ENCODE measurements at regions not wholly inside any gene's neighbourhood (a gene's known extent, or its start where the extent isn't known, plus 50 kb on each side); places are given as distances from the start of the nearest gene placed in this dataset.

DNA sequence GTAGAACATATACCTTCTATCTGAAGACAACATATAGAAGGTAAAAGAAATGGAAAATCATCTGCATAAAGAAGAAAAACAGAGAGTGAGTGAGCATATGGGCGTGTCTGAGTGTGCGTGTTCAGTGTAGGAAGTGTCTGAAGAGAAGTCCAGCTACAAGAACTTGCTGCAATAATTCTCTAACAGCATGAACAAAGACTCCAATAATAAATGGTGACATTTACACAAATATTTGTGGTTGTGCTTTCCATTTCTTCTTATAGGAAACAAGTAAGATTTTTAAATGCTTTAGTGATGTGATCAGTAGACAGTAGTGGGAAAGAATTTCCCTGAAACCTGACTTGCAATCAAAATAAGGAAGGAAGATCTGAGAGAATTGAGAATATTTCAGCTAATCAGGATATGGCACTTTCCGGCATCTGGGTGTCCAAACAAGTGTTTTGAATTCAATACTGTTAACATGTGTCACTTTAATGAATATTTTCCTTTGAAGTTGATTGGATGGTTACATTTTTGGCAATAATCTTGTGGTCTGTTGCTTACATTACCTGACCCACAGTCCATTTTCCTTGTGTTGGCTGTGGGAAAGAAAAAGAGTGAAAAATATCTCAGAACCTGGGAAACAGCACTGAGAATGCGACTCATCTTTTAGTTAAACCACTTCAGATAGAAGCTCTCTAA lies 154.0 kb downstream of the TGFB2 start:
- H3K9ac ChIP-seq (ENCODE audit: insufficient read depth in 1 of 2, low read depth in 2 of 2, low read length in 2 of 2): no peak overlapping the region
- no peak for TF ChIP-seq THRAP3 (IDR thresholded peaks at IDR 0.05; ENCODE audit: borderline replicate concordance)
- no peaks in the 10 kb centered on the region for H3K9me3 ChIP-seq (replicated peaks; ENCODE audit: control insufficient read depth, insufficient read depth, low read depth, low read length)
- no TSS peak for BruUV-seq (replicated peaks)
- H3K36me3 ChIP-seq (ENCODE audit: control insufficient read depth, insufficient read depth, low read length): no peaks in the 10 kb centered on the region
- no peaks in the 10 kb centered on the region for H3K79me2 ChIP-seq (ENCODE audit: control insufficient read depth, insufficient read depth, low read length)
- ChIA-PET POLR2A (interaction anchor here (1.0 kb wide), 1 partner anchor 257 kb away, joined by 3 read pairs; no protein-coding TSS in a partner anchor), CTCF (ENCODE audit: low intra/inter-chr PET ratio) (no interaction called here)
- peaks cover 0 to 4% of the 10 kb centered on the region in 2 experiments; a peak in 1 of 5 replicates for H3K27me3 ChIP-seq (ENCODE audit: control insufficient read depth in 2 of 2, insufficient read depth in 2 of 2, low read length in 2 of 2)
- H3K4me2 ChIP-seq (ENCODE audit: insufficient read depth, low read length): no peak overlapping the region
- ATAC-seq (no peak), DNase-seq (ENCODE audit: extremely low read depth in 1 of 4, low spot score in 3 of 4) (no peak), FAIRE-seq (no peak)
- WGBS (ENCODE audit: insufficient coverage, low coverage, missing lambda C conversion rate): 2% methylated on average over 4 of the region's 4 CpGs
- intact Hi-C loops (cut with micrococcal nuclease) (no loop called here), in situ Hi-C loops (cut with MboI) (no loop called here)
- no peaks in the 10 kb centered on the region for H3K9me1 ChIP-seq (ENCODE audit: control insufficient read depth, insufficient read depth, low read length)
- H2AFZ ChIP-seq (ENCODE audit: low read depth, low read length): 0 out of 2 replicates have a peak overlapping the region, but pooled peaks have one; percentile 18
- H3K4me3 ChIP-seq: no peak overlapping the region
- H3K4me1 ChIP-seq (replicated peaks in 1 of 2; ENCODE audit: control insufficient read depth in 2 of 2, insufficient read depth in 2 of 2, low read length in 2 of 2): no peaks in the 10 kb centered on the region
- H4K20me1 ChIP-seq (replicated peaks; ENCODE audit: control insufficient read depth, insufficient read depth, low read length): no peaks in the 10 kb centered on the region
- no peak overlapping the region for H3K27ac ChIP-seq (ENCODE audit: extremely low read depth, low read depth, low read length)

GRCh38 chr1:218499911-218500310 lies 154.8 kb downstream of the TGFB2 start:
- Histone ChIP-seq H4K20me1 (replicated peaks; ENCODE audit: control insufficient read depth, insufficient read depth, low read length) (no peaks in the 10 kb centered on the region), H3K79me2 (ENCODE audit: control insufficient read depth, insufficient read depth, low read length) (no peaks in the 10 kb centered on the region), H3K36me3 (ENCODE audit: control insufficient read depth, insufficient read depth, low read length) (no peaks in the 10 kb centered on the region), H3K4me3 (no peak overlapping the region), H3K9ac (ENCODE audit: insufficient read depth in 1 of 2, low read depth in 2 of 2, low read length in 2 of 2) (no peak overlapping the region), H2AFZ (ENCODE audit: low read depth, low read length) (no peak overlapping the region), H3K9me1 (ENCODE audit: control insufficient read depth, insufficient read depth, low read length) (no peaks in the 10 kb centered on the region), H3K4me2 (ENCODE audit: insufficient read depth, low read length) (no peak overlapping the region), H3K4me1 (replicated peaks in 1 of 2; ENCODE audit: control insufficient read depth in 2 of 2, insufficient read depth in 2 of 2, low read length in 2 of 2) (no peaks in the 10 kb centered on the region), H3K27ac (ENCODE audit: extremely low read depth, low read depth, low read length) (no peak overlapping the region), H3K27me3 (ENCODE audit: control insufficient read depth in 2 of 2, insufficient read depth in 2 of 2, low read length in 2 of 2) (no peaks in the 10 kb centered on the region), H3K9me3 (replicated peaks; ENCODE audit: control insufficient read depth, insufficient read depth, low read depth, low read length) (no peaks in the 10 kb centered on the region)
- DNase-seq (ENCODE audit: extremely low read depth in 1 of 4, low spot score in 3 of 4): no peak
- BruUV-seq (replicated peaks): no TSS peak
- TF ChIP-seq NELFE (IDR thresholded peaks at IDR 0.05; ENCODE audit: insufficient read depth, insufficient read length): no peak
- TF ChIP-seq TRIM24 (IDR thresholded peaks at IDR 0.05): no peak
- TF ChIP-seq KDM5B (IDR thresholded peaks at IDR 0.05; ENCODE audit: insufficient replicate concordance, low read depth, low read length): no peak
- TF ChIP-seq MXI1 (IDR thresholded peaks at IDR 0.05; ENCODE audit: low read depth, low read length): no peak
- FAIRE-seq: no peak
- CTCF ChIA-PET (ENCODE audit: low intra/inter-chr PET ratio): no interaction called here
- intact Hi-C loops (cut with micrococcal nuclease): no loop called here
- in situ Hi-C loops (cut with MboI): no loop called here
- no peak for ATAC-seq
- WGBS (ENCODE audit: insufficient coverage, low coverage, missing lambda C conversion rate): 0% methylated on average over 7 of the region's 7 CpGs
- POLR2A ChIA-PET: no interaction called here
